Vagina (tissue), 2 donors: ENCODE measurements at regions not wholly inside any gene's neighbourhood (a gene's known extent, or its start where the extent isn't known, plus 50 kb on each side); places are given as distances from the start of the nearest gene placed in this dataset.

ENCODE experiments used
- POLR2A ChIP-seq, 2 donors: fragments of 450-650 bp; IDR thresholded peaks; one replicate each; pipeline ENCODE4 v1.6.1; 2017; ENCODE audit warnings: antibody characterized with exemption in 2 of 2, mild to moderate bottlenecking in 2 of 2, moderate library complexity in 2 of 2
- TF ChIP-seq, protein P1 (sequence below), 3 experiments: fragments of 450-650 bp in 2 of 3; fragments of 200-600 bp in 1 of 3; sonication (generic) in 1 of 3; IDR thresholded peaks; one replicate each; pipeline ENCODE4 v1.5.1; 2017 to 2019; ENCODE audit warnings: antibody characterized with exemption in 3 of 3, mild to moderate bottlenecking in 2 of 3, moderate library complexity in 2 of 3

- TF ChIP-seq, protein P1, sequence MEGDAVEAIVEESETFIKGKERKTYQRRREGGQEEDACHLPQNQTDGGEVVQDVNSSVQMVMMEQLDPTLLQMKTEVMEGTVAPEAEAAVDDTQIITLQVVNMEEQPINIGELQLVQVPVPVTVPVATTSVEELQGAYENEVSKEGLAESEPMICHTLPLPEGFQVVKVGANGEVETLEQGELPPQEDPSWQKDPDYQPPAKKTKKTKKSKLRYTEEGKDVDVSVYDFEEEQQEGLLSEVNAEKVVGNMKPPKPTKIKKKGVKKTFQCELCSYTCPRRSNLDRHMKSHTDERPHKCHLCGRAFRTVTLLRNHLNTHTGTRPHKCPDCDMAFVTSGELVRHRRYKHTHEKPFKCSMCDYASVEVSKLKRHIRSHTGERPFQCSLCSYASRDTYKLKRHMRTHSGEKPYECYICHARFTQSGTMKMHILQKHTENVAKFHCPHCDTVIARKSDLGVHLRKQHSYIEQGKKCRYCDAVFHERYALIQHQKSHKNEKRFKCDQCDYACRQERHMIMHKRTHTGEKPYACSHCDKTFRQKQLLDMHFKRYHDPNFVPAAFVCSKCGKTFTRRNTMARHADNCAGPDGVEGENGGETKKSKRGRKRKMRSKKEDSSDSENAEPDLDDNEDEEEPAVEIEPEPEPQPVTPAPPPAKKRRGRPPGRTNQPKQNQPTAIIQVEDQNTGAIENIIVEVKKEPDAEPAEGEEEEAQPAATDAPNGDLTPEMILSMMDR (IDR thresholded peaks at IDR 0.05) = no peak
- no peak for TF ChIP-seq POLR2A (IDR thresholded peaks at IDR 0.05)
Observed at GRCh38 chr22:49308300-49308699, 519.4 kb downstream of the BRD1 start.
